H1 (cell line): ENCODE measurements at regions not wholly inside any gene's neighbourhood (a gene's known extent, or its start where the extent isn't known, plus 50 kb on each side); places are given as distances from the start of the nearest gene placed in this dataset.

Experiments
- CHD1 ChIP-seq: IDR thresholded peaks from 2 replicates; pipeline ENCODE4 v1.6.1; 2012; ENCODE audit warnings: low read depth, low read length, improper control_type of control experiment
- CTCF ChIP-seq, 3 experiments: IDR thresholded peaks; 1 replicate in 2 of 3; 2 replicates in 1 of 3; pipeline versions ENCODE4 v1.5.1 to v1.6.1; 2011; ENCODE audit warnings: low read length in 3 of 3, mild to moderate bottlenecking in 3 of 3, inconsistent platforms in 2 of 3, low read depth in 1 of 3, moderate library complexity in 1 of 3; ENCODE audit not compliant: insufficient read depth in 1 of 3; ENCODE audit errors: control extremely low read depth in 1 of 3
- EGR1 ChIP-seq: IDR thresholded peaks from 2 replicates; pipeline ENCODE4 v1.6.1; 2011; ENCODE audit warnings: low read depth, low read length, borderline replicate concordance
- EP300 ChIP-seq, 2 experiments: IDR thresholded peaks; 1 replicate in 1 of 2; 2 replicates in 1 of 2; pipeline ENCODE4 v1.6.1; 2011 to 2012; ENCODE audit warnings: low read depth in 2 of 2, low read length in 2 of 2, mild to moderate bottlenecking in 2 of 2, borderline replicate concordance in 1 of 2, inconsistent platforms in 1 of 2, moderate library complexity in 1 of 2
- FOSL1 ChIP-seq: IDR thresholded peaks from 2 replicates; pipeline ENCODE4 v1.6.1; 2011; ENCODE audit warnings: mild to moderate bottlenecking, low read depth, low read length, moderate library complexity; ENCODE audit not compliant: insufficient read depth
- POLR2AphosphoS5 ChIP-seq: IDR thresholded peaks from 2 replicates; pipeline ENCODE4 v1.6.1; 2011; ENCODE audit warnings: low read depth, low read length
- SIX5 ChIP-seq: IDR thresholded peaks from 2 replicates; pipeline ENCODE4 v1.6.1; 2011; ENCODE audit warnings: mild to moderate bottlenecking, low read depth, low read length
- SP2 ChIP-seq: IDR thresholded peaks from 2 replicates; pipeline ENCODE4 v1.6.1; 2012; ENCODE audit warnings: mild to moderate bottlenecking, low read length, inconsistent platforms
- SRF ChIP-seq: IDR thresholded peaks from 2 replicates; pipeline ENCODE4 v1.6.1; 2011; ENCODE audit warnings: mild to moderate bottlenecking, low read depth, low read length, moderate library complexity
- TF ChIP-seq, protein P1 (sequence below): IDR thresholded peaks from 2 replicates; pipeline ENCODE4 v1.6.1; 2011; ENCODE audit warnings: low read depth, mild to moderate bottlenecking, low read length; ENCODE audit not compliant: insufficient read depth

DNA sequence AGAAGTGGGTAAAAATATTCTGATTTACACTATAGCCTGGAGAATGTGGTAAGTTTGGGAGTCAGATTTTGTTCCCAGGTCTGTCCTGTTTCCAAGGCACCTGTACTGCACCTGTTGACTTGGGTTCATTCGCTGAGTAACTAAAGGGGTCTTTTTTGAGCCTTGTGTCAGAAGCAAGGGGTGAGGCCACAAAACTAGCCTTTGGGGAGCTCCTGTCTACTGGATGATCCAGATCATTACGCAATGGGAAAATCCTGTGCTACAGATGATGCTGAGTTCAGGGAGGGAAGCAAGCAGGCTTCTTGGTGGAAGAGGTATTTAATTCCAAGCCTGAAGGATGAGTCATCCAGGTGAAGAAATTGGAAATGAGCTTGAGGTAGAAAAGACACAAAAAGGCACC is 424.0 kb downstream of the MATN1 start:
- no peak for TF ChIP-seq SRF
- TF ChIP-seq SP2: no peak
- TF ChIP-seq CTCF (IDR thresholded peaks at IDR 0.05; ENCODE audit: control extremely low read depth in 1 of 3, insufficient read depth in 1 of 3, low read depth in 1 of 3, low read length in 3 of 3): no peak
- TF ChIP-seq EGR1: no peak
- TF ChIP-seq POLR2AphosphoS5: no peak
- no peak for TF ChIP-seq SIX5
- no peak for TF ChIP-seq EP300 (IDR thresholded peaks at IDR 0.05; ENCODE audit: borderline replicate concordance in 1 of 2, low read depth in 2 of 2, low read length in 2 of 2)
- TF ChIP-seq, protein P1, sequence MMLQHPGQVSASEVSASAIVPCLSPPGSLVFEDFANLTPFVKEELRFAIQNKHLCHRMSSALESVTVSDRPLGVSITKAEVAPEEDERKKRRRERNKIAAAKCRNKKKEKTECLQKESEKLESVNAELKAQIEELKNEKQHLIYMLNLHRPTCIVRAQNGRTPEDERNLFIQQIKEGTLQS: no peak
- no peak for TF ChIP-seq CHD1
- no peak for TF ChIP-seq FOSL1
